ENCODE measurements at regions not wholly inside any gene's neighbourhood (a gene's known extent, or its start where the extent isn't known, plus 50 kb on each side); places are given as distances from the start of the nearest gene placed in this dataset.

DNA sequence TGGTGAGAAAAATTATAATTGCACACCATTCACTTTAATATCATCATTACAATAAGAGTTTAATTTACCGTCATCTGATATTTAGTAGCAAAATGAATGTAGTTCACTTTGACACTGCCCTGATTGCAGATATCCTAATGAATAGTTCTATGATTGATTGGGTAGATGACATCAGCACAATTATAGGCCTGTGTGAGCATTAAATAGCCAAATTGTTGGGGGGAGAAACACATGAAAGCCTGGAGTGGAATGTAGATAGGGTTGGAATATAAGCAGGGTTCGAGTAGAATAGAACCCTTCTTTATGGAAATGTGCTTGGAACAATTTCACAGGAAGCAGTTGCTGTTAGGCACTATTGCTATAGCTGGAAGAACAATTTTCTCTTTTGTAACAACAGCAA, 1526.2 kb downstream of the RPA4 start:
- TF ChIP-seq CTCF (conservative IDR thresholded peaks at IDR 0.05; ENCODE audit: low read depth, low read length) (no peak), EZH2 (IDR thresholded peaks at IDR 0.05; ENCODE audit: borderline replicate concordance, low read depth, low read length, poor library complexity, severe bottlenecking) (no peak)
